ENCODE measurements at regions not wholly inside any gene's neighbourhood (a gene's known extent, or its start where the extent isn't known, plus 50 kb on each side); places are given as distances from the start of the nearest gene placed in this dataset.

- DNase-seq (ENCODE audit: low spot score, unreplicated experiment) = no peak
- no peak overlapping the region for H3K27ac Mint-ChIP-seq
- H3K4me1 Mint-ChIP-seq (ENCODE audit: low read depth) = peaks cover 20% of the 10 kb centered on the region
- H3K36me3 Mint-ChIP-seq (ENCODE audit: insufficient read depth) = no peaks in the 10 kb centered on the region
- no peak overlapping the region for H3K4me3 Mint-ChIP-seq (ENCODE audit: low read depth)
- peaks cover 18% of the 10 kb centered on the region for H3K27me3 Mint-ChIP-seq
- no peak for TF ChIP-seq CTCF (IDR thresholded peaks at IDR 0.05; ENCODE audit: unreplicated experiment)
- H3K9me3 Mint-ChIP-seq (ENCODE audit: low read depth) = no peaks in the 10 kb centered on the region
Observed at GRCh38 chr5:133848341-133848811, 120.0 kb downstream of the C5orf15 start.

DNA sequence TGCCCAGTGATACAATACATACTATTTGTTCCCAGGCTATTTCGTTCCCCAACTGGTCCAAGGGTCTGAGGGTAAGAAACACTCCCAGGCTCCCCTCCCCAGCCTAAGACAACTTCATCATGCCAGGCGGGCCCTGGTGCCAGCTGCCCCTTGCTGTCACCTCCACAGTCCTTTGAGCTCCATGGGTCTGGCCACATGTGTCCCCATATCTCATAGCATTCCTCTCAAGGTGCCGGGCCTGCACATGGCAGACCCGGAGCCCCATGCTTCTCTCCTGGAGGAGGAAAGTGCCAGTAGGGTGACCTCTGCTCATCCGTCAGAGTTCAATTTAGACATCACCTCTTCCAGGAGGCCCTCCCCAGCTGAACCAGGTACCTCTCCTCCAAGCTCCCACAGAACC lies 120.5 kb downstream of the C5orf15 start:
- no peaks in the 10 kb centered on the region for H3K36me3 Mint-ChIP-seq (ENCODE audit: insufficient read depth)
- H3K9me3 Mint-ChIP-seq (ENCODE audit: low read depth) = no peaks in the 10 kb centered on the region
- peaks cover 20% of the 10 kb centered on the region for H3K4me1 Mint-ChIP-seq (ENCODE audit: low read depth)
- H3K27me3 Mint-ChIP-seq = peaks cover 18% of the 10 kb centered on the region
- H3K27ac Mint-ChIP-seq = no peak overlapping the region
- no peak for DNase-seq (ENCODE audit: low spot score, unreplicated experiment)
- no peak for TF ChIP-seq CTCF (IDR thresholded peaks at IDR 0.05; ENCODE audit: unreplicated experiment)
- no peak overlapping the region for H3K4me3 Mint-ChIP-seq (ENCODE audit: low read depth)

DNA sequence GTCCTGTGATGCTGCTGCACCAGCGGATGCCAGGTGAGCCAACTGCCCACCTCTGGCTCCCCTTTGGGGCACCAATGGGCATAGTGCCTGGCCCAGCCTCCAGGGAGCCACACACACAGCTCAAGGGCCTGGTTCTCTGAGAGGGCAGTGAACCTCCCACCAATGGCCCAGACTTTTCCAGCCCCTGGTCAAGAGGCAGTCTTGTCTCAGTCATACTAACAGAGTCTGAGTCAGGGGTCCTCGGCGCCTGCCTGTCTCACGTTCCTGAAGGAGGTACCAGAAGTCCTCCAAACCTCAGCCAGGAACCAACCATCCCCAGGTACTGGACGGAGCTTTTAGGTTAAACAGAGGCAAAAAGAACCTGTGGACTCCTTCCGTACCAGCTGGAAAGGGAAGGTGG lies 121.1 kb downstream of the C5orf15 start:
- Mint-ChIP-seq H3K9me3 (ENCODE audit: low read depth) (no peaks in the 10 kb centered on the region), H3K27me3 (peaks cover 16% of the 10 kb centered on the region), H3K4me1 (ENCODE audit: low read depth) (peaks cover 20% of the 10 kb centered on the region), H3K36me3 (ENCODE audit: insufficient read depth) (no peaks in the 10 kb centered on the region), H3K4me3 (ENCODE audit: low read depth) (no peak overlapping the region), H3K27ac (no peak overlapping the region)
- TF ChIP-seq CTCF (IDR thresholded peaks at IDR 0.05; ENCODE audit: unreplicated experiment) = no peak
- no peak for DNase-seq (ENCODE audit: low spot score, unreplicated experiment)

DNA sequence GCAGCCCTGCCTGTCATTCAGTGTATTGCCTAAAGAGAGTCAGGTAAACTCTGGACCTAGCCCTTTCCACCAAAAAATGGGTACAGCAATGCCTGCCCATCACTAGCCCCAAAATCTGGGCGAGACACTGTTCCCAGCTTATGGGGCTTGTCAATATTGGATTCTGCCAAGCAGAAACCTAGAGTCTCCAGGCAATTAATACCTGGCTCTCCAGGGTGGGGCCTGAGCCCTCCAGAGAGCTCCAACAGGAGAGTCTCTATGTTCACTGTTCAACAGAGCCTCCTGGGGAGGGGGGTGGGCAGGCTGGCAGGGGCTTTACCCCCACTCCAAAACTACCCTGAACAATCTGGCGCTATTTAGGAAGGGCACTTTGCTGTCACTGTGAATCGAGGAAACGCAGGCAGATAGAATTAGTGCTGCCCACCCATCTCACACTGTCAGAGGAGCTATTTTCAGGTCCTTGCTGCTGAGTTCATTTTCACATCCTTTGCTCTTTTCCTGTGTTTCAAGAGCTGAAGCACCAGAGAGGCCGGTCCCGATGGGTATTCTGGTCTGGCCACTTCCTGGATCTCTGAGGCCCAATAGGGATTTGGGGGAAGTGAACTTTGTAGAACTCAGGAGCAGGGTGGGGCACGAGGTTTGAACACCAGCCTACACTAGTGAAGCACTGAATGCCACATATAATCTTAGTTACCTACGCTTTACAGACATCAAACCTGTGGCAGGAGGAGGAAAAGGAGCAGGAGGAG lies 121.8 kb downstream of the C5orf15 start:
- H3K36me3 Mint-ChIP-seq (ENCODE audit: insufficient read depth) = no peaks in the 10 kb centered on the region
- TF ChIP-seq CTCF (IDR thresholded peaks at IDR 0.05; ENCODE audit: unreplicated experiment) = no peak
- no peaks in the 10 kb centered on the region for H3K9me3 Mint-ChIP-seq (ENCODE audit: low read depth)
- H3K27ac Mint-ChIP-seq = no peak overlapping the region
- DNase-seq (ENCODE audit: low spot score, unreplicated experiment) = no peak
- peaks cover 20% of the 10 kb centered on the region for H3K4me1 Mint-ChIP-seq (ENCODE audit: low read depth)
- H3K4me3 Mint-ChIP-seq (ENCODE audit: low read depth) = no peak overlapping the region
- H3K27me3 Mint-ChIP-seq = peaks cover 17% of the 10 kb centered on the region

DNA sequence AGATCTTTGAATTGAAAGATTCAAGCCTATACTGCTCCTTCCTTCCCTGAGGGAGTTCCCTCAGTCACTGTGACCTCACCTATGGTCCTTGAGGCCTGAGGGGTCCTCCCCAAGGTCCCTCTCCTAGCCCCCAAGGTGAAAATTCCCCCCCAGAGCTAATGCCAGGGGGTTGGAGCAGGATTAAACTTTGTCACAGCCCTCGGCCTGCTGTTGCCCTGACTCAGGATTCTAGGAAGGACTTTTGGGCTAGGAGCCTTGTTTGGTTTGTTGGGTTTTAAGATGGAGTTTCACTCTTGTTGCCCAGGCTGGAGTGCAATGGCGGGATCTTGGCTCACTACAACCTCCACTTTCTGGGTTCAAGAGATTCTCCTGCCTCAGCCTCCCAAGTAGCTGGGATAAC lies 123.2 kb downstream of the C5orf15 start:
- Mint-ChIP-seq H3K27ac (no peak overlapping the region), H3K36me3 (ENCODE audit: insufficient read depth) (no peaks in the 10 kb centered on the region), H3K9me3 (ENCODE audit: low read depth) (no peaks in the 10 kb centered on the region), H3K4me1 (ENCODE audit: low read depth) (peaks cover 21% of the 10 kb centered on the region), H3K4me3 (ENCODE audit: low read depth) (no peak overlapping the region), H3K27me3 (peaks cover 17% of the 10 kb centered on the region)
- no peak for DNase-seq (ENCODE audit: low spot score, unreplicated experiment)
- TF ChIP-seq CTCF (IDR thresholded peaks at IDR 0.05; ENCODE audit: unreplicated experiment) = no peak

Data from progenitor cell of endocrine pancreas (in vitro differentiated cells).